H9 (cell line): ENCODE measurements at regions not wholly inside any gene's neighbourhood (a gene's known extent, or its start where the extent isn't known, plus 50 kb on each side); places are given as distances from the start of the nearest gene placed in this dataset.

Source experiments
- DNase-seq: peaks from one replicate; pipeline ENCODE4 v3.0.0-alpha.2; 2017
- H2AFZ ChIP-seq: one replicate; pipeline ENCODE4 v1.6.1; 2013; ENCODE audit warnings: mild to moderate bottlenecking, low read length, control low read depth, moderate library complexity
- H2AK5ac ChIP-seq: 2 replicates; pipeline ENCODE4 v1.6.1; 2013; ENCODE audit warnings: low read length, control low read depth, mixed read lengths; ENCODE audit not compliant: insufficient read length
- H2BK120ac ChIP-seq: one replicate; pipeline ENCODE4 v1.6.1; 2013; ENCODE audit warnings: low read depth, mild to moderate bottlenecking, low read length, control low read depth, inconsistent platforms; ENCODE audit not compliant: poor library complexity, severe bottlenecking
- H2BK12ac ChIP-seq: 2 replicates; pipeline ENCODE4 v1.6.1; 2013; ENCODE audit warnings: low read length, control low read depth, mixed read lengths, low read depth; ENCODE audit not compliant: insufficient read length
- H2BK15ac ChIP-seq: 2 replicates; pipeline ENCODE4 v1.6.1; 2013; ENCODE audit warnings: low read depth, low read length, control low read depth
- H2BK20ac ChIP-seq: one replicate; pipeline ENCODE4 v1.6.1; 2013; ENCODE audit warnings: low read depth, mild to moderate bottlenecking, low read length, control low read depth, inconsistent platforms; ENCODE audit not compliant: poor library complexity, severe bottlenecking
- H2BK5ac ChIP-seq: 2 replicates; pipeline ENCODE4 v1.6.1; 2013; ENCODE audit warnings: low read length, control low read depth, mixed read lengths; ENCODE audit not compliant: insufficient read length
- H3K14ac ChIP-seq: 2 replicates; pipeline ENCODE4 v1.6.1; 2013; ENCODE audit warnings: low read length, control low read depth; ENCODE audit not compliant: insufficient read depth
- H3K18ac ChIP-seq: 2 replicates; pipeline ENCODE4 v1.6.1; 2013; ENCODE audit warnings: low read depth, mild to moderate bottlenecking, mixed read lengths, low read length, control low read depth; ENCODE audit not compliant: insufficient read length
- H3K23ac ChIP-seq: 2 replicates; pipeline ENCODE4 v1.6.1; 2013; ENCODE audit warnings: low read length, control low read depth, mixed read lengths, low read depth; ENCODE audit not compliant: insufficient read length
- H3K23me2 ChIP-seq: 2 replicates; pipeline ENCODE4 v1.6.1; 2013; ENCODE audit warnings: low read depth, mild to moderate bottlenecking, mixed read lengths, low read length, control low read depth; ENCODE audit not compliant: insufficient read length, poor library complexity, severe bottlenecking
- H3K27ac ChIP-seq: 2 replicates; pipeline ENCODE4 v1.5.1; 2013; ENCODE audit warnings: low read length, control low read depth, mixed read lengths, low read depth; ENCODE audit not compliant: insufficient read length
- H3K27me3 ChIP-seq: 2 replicates; pipeline ENCODE4 v1.6.1; 2013; ENCODE audit warnings: low read length, control low read depth, inconsistent platforms; ENCODE audit not compliant: insufficient read depth
- H3K4ac ChIP-seq: 2 replicates; pipeline ENCODE4 v1.6.1; 2013; ENCODE audit warnings: low read depth, mild to moderate bottlenecking, control low read depth, inconsistent platforms, low read length, moderate library complexity
- H3K4me1 ChIP-seq: 2 replicates; pipeline ENCODE4 v1.6.1; 2013; ENCODE audit warnings: low read length, control low read depth, inconsistent platforms; ENCODE audit not compliant: insufficient read depth
- H3K4me2 ChIP-seq: 2 replicates; pipeline ENCODE4 v1.6.1; 2013; ENCODE audit warnings: low read length, control low read depth, mixed read lengths; ENCODE audit not compliant: insufficient read length, insufficient read depth
- H3K56ac ChIP-seq: 2 replicates; pipeline ENCODE4 v1.6.1; 2013; ENCODE audit warnings: low read depth, mild to moderate bottlenecking, mixed read lengths, low read length, control low read depth; ENCODE audit not compliant: insufficient read length
- H3K79me1 ChIP-seq: 2 replicates; pipeline ENCODE4 v1.6.1; 2013; ENCODE audit warnings: low read depth, mild to moderate bottlenecking, moderate library complexity, low read length, control low read depth, inconsistent platforms; ENCODE audit not compliant: insufficient read depth, poor library complexity, severe bottlenecking
- H3K79me2 ChIP-seq: 2 replicates; pipeline ENCODE4 v1.6.1; 2013; ENCODE audit warnings: low read length, control low read depth, inconsistent platforms; ENCODE audit not compliant: insufficient read depth
- H3K9ac ChIP-seq: 2 replicates; pipeline ENCODE4 v1.6.1; 2013; ENCODE audit warnings: low read length, control low read depth, mixed read lengths; ENCODE audit not compliant: insufficient read length; ENCODE audit errors: extremely low read depth
- H3K9me3 ChIP-seq: one replicate; pipeline ENCODE4 v1.6.1; 2013; ENCODE audit warnings: low read depth, low read length, inconsistent platforms; ENCODE audit not compliant: control insufficient read depth
- H3T11ph ChIP-seq: one replicate; pipeline ENCODE4 v1.6.1; 2013; ENCODE audit warnings: mild to moderate bottlenecking, low read length, control low read depth, inconsistent platforms
- H4K20me1 ChIP-seq: one replicate; pipeline ENCODE4 v1.6.1; 2013; ENCODE audit not compliant: control insufficient read depth, insufficient read length, insufficient read depth
- H4K5ac ChIP-seq: 2 replicates; pipeline ENCODE4 v1.6.1; 2013; ENCODE audit warnings: low read depth, mild to moderate bottlenecking, mixed read lengths, low read length, control low read depth; ENCODE audit not compliant: insufficient read length
- H4K8ac ChIP-seq: replicated peaks from 2 replicates; pipeline ENCODE4 v1.6.1; 2013; ENCODE audit warnings: low read length, control low read depth, mixed read lengths, low read depth; ENCODE audit not compliant: insufficient read length
- H4K91ac ChIP-seq: 2 replicates; pipeline ENCODE4 v1.6.1; 2013; ENCODE audit warnings: low read depth, mild to moderate bottlenecking, moderate library complexity, mixed read lengths, low read length, control low read depth; ENCODE audit not compliant: insufficient read length
- H3K27ac Mint-ChIP-seq, 3 experiments: 2 replicates in 2 of 3; 3 replicates in 1 of 3; pipeline ENCODE4 v1.8.0; 2020 to 2021; ENCODE audit warnings: mixed read lengths in 3 of 3, mild to moderate bottlenecking in 1 of 3, moderate library complexity in 1 of 3
- H3K27me3 Mint-ChIP-seq: 2 replicates; pipeline ENCODE4 v1.8.0; 2021; ENCODE audit warnings: low read depth, mild to moderate bottlenecking, moderate library complexity, mixed read lengths
- H3K36me3 Mint-ChIP-seq, 3 experiments: 2 replicates in 2 of 3; 3 replicates in 1 of 3; pipeline ENCODE4 v1.8.0; 2020 to 2021; ENCODE audit warnings: low read depth in 3 of 3, mixed read lengths in 3 of 3; ENCODE audit not compliant: insufficient read depth in 1 of 3
- H3K4me1 Mint-ChIP-seq, 2 experiments: 2 replicates each; pipeline ENCODE4 v1.8.0; 2020; ENCODE audit warnings: mixed read lengths in 2 of 2
- H3K4me3 Mint-ChIP-seq, 2 experiments: 2 replicates in 1 of 2; 3 replicates in 1 of 2; pipeline ENCODE4 v1.8.0; 2020 to 2021; ENCODE audit warnings: mild to moderate bottlenecking in 2 of 2, mixed read lengths in 2 of 2, moderate library complexity in 1 of 2
- H3K9me3 Mint-ChIP-seq, 2 experiments: 2 replicates in 1 of 2; 3 replicates in 1 of 2; pipeline ENCODE4 v1.8.0; 2020; ENCODE audit warnings: mild to moderate bottlenecking in 2 of 2, mixed read lengths in 2 of 2, moderate library complexity in 1 of 2
- CTCF ChIP-seq: fragments of 200-600 bp; sonication (generic); conservative IDR thresholded peaks from 3 replicates; pipeline ENCODE4 v1.8.0; 2021; ENCODE audit warnings: antibody characterized with exemption, mild to moderate bottlenecking
- WGBS: extraction: QIAGEN DNeasy Blood & Tissue Kit; methylation state at CpG from one replicate; pipeline ENCODE4 v1.1.7; 2013; ENCODE audit warnings: missing lambda C conversion rate, low lambda C conversion rate, mixed read lengths; ENCODE audit not compliant: insufficient read length; ENCODE audit errors: extremely low coverage; 5-methylcytosine and 5-hydroxymethylcytosine counted together

DNA sequence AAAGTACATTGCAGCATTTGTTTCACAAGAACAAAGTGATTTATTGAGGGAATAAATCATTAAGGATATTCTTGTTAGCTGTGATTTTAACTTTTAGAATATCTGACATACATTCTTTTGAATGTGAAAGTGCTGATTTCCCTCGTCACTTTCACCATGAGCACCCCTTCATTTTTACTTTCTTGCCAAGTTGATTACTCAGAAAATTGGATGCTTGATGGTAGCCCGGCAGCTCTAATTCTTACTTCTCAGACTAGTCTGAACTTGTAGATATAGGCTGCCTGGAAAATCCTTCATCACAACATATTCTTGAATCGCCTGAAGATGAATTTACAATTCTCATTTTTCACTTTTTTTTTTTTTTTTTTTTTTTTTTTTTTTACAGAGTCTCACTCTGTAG is 147.1 kb upstream of the SMLR1 start:
- Histone ChIP-seq H3K79me1 (no peaks in the 10 kb centered on the region), H3K23ac (no peak overlapping the region), H3K14ac (no peak overlapping the region), H4K5ac (no peak overlapping the region), H4K8ac (no peak overlapping the region), H3K4me2 (no peak overlapping the region), H3K79me2 (no peaks in the 10 kb centered on the region), H3K4ac (no peak overlapping the region), H3K4me1 (no peaks in the 10 kb centered on the region), H2BK12ac (no peak overlapping the region), H3K56ac (no peak overlapping the region), H2BK20ac (no peak overlapping the region), H2AFZ (no peak overlapping the region), H4K20me1 (no peaks in the 10 kb centered on the region), H2AK5ac (no peak overlapping the region), H3K9me3 (no peaks in the 10 kb centered on the region), H3K9ac (no peak overlapping the region), H3K18ac (no peak overlapping the region), H2BK5ac (no peak overlapping the region), H2BK120ac (no peak overlapping the region), H3K27me3 (no peaks in the 10 kb centered on the region), H3K27ac (no peak overlapping the region), H3K23me2 (no peaks in the 10 kb centered on the region), H4K91ac (no peak overlapping the region), H2BK15ac (no peak overlapping the region), H3T11ph (no peak overlapping the region)
- Mint-ChIP-seq H3K9me3 (no peaks in the 10 kb centered on the region; a peak in 2 of 5 replicates), H3K4me3 (no peak overlapping the region), H3K27me3 (no peaks in the 10 kb centered on the region; the same call in 1 of the 2 replicates), H3K4me1 (peaks cover 3 to 6% of the 10 kb centered on the region in 2 experiments; a peak in 2 of 4 replicates), H3K36me3 (no peaks in the 10 kb centered on the region), H3K27ac (no peak overlapping the region)
- DNase-seq: no peak
- WGBS: no CpG with 5 or more reads among the region's 3 CpGs
- TF ChIP-seq CTCF: no peak
